Panc1 (cell line): ENCODE measurements at regions not wholly inside any gene's neighbourhood (a gene's known extent, or its start where the extent isn't known, plus 50 kb on each side); places are given as distances from the start of the nearest gene placed in this dataset.

Source experiments
- CTCF ChIP-seq: fragments of 450-650 bp; IDR thresholded peaks from 2 replicates; pipeline ENCODE4 v1.5.1; 2017; ENCODE audit warnings: mild to moderate bottlenecking
- REST ChIP-seq, 2 experiments: IDR thresholded peaks; 2 replicates each; pipeline ENCODE4 v1.6.1; 2011 to 2012; ENCODE audit warnings: low read depth in 2 of 2, control low read depth in 1 of 2, low read length in 1 of 2, mild to moderate bottlenecking in 1 of 2, moderate library complexity in 1 of 2; ENCODE audit not compliant: insufficient read depth in 1 of 2

GRCh38 chr12:107339932-107340331, 246.6 kb upstream of the CRY1 start:
- TF ChIP-seq REST (IDR thresholded peaks at IDR 0.05; ENCODE audit: insufficient read depth in 1 of 2, low read depth in 2 of 2, low read length in 1 of 2) (no peak), CTCF (no peak)
